ELR (cell line): ENCODE measurements at regions not wholly inside any gene's neighbourhood (a gene's known extent, or its start where the extent isn't known, plus 50 kb on each side); places are given as distances from the start of the nearest gene placed in this dataset.

Source experiments
- DNase-seq: peaks from one replicate; pipeline ENCODE4 v3.0.0-alpha.2; 2015; ENCODE audit warnings: low read depth

DNA sequence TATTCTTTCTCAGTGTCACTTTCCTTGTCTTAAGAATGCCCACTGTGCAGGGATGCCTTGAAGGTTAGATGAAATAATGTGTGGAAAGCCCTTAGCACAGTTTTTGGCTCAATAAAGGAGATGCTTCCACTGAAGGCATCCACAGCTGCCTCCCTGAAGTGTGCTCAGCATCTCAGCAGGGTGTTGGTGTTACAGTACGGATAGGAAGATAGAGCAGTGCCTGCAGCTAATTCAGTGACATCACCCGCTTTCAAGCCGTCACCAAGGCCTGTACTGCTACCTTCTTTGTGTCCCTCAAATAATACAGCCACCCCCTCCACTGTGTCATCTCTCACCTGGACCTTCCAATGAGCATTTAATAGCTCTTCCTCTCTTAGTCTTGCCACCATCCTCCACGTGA is 59.0 kb downstream of the NDUFS5 start:
- no peak for DNase-seq

DNA sequence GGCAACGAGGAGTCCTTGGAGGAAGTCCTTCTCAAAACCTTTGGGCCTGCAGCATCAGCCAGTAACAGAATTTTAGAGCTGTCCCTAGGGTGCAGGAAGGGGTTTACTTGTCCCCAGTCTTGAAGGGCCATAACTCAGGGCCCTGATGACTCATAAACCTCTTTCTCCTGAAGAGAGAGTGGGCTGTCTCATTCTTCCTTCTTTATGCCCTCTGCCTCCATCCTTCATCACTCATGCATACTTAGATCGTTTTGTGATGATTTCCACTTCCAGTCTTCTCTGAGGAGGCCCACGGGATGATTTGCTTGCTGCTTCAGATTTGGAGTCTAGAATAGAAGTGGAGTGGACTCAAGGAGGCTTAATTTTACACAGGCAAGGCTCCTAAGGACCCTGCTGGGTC is 60.2 kb downstream of the NDUFS5 start:
- peak; percentile 41 for DNase-seq

GRCh38 chr1:39086865-39087409 is 60.8 kb downstream of the NDUFS5 start:
- peak; percentile 52 for DNase-seq

GRCh38 chr1:39087435-39087834 is 61.3 kb downstream of the NDUFS5 start:
- DNase-seq = no peak

DNA sequence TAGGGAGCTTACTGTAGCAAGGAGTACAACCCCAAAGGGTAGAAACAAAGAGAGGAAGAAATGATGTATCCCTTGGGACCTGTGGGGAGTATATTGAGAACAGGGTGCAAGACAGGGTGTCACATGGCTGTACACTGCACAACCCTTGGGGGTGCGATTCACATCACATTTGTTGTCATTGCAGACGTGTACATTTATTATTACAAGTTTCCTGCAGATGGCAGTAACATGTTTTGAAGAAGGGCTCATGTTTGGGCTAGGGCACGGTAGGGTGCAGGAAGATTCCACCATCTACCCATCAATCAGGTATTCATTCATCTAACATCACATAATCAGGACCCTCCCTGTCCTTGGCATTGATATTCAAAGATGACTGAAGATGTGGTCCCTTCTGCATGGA is 62.5 kb downstream of the NDUFS5 start:
- DNase-seq = no peak

- peak; percentile 36 for DNase-seq
These were observed 63.9 kb downstream of the NDUFS5 start for GRCh38 chr1:39089931-39090521.

DNA sequence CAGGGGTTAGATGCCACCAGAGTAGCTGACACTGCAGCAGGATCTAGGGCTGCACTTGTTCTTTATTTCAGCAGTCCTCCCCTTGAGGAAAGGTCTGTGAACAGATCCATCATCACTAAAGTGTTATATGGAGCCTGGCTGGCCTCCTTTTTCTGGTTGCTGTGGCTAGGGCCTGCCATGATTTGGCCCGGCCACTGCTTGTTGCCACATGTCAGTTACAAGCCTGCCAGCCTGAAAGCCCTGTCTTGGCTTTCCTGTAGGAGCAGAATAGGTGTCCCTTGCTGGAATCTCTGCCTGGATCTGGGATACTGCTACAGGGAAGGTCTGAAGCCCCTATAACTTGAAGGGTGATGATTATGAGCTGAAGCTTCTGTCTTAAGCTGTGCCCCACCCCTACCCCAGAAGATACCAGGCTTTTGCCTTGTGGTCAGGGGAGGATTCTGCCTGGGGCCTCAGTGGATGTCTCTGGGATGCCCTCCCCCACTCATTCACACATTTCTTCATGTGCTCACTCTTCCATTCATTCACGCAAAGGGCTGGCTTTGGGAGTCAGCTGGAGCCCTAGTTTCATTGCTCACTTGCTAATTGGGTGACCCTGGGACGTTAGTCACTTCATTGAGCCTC is 64.7 kb downstream of the NDUFS5 start:
- DNase-seq = no peak

DNA sequence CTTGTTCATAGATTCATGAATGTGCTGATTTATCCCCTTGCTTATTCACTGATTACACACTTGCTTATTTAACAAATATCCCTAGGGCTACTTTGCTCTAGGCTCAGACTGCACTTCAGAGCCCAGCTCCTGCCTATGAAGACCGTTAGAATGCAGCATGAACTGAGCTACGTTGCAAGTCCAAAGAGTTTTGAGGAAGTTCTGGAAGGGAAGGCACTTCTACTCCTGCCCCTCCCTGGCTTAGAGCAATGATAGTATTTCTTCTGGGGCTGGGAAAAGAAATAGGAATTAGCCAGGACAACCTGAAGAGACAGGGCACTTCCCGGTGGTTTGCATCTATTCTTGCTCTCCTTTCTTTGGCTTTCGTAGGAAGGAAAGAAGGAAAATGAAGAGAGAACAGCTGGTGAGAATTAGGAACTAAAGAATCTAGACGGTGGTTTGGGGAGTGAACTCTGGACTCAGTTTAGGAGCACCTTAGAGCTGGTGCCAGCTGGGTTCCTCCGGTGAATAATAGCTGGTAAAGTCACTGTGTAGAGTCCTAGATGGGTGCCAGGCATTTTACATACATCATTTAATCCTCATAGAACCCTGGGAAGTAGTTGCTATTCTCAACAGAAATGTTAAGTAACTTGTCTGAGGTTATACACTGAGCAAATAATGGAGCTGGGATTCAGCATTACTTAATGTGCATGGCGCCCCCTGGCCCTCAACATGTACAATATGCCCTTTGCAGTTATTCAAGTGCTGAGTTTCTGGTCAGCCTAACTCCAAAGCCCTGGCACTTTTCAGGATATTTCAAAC is 65.9 kb downstream of the NDUFS5 start:
- peak; percentile 84 for DNase-seq

- DNase-seq = no peak
These were observed 68.5 kb downstream of the NDUFS5 start for GRCh38 chr1:39094685-39095084.

- peak; percentile 96 for DNase-seq
These were observed 72.5 kb downstream of the NDUFS5 start for GRCh38 chr1:39098546-39099250.

DNA sequence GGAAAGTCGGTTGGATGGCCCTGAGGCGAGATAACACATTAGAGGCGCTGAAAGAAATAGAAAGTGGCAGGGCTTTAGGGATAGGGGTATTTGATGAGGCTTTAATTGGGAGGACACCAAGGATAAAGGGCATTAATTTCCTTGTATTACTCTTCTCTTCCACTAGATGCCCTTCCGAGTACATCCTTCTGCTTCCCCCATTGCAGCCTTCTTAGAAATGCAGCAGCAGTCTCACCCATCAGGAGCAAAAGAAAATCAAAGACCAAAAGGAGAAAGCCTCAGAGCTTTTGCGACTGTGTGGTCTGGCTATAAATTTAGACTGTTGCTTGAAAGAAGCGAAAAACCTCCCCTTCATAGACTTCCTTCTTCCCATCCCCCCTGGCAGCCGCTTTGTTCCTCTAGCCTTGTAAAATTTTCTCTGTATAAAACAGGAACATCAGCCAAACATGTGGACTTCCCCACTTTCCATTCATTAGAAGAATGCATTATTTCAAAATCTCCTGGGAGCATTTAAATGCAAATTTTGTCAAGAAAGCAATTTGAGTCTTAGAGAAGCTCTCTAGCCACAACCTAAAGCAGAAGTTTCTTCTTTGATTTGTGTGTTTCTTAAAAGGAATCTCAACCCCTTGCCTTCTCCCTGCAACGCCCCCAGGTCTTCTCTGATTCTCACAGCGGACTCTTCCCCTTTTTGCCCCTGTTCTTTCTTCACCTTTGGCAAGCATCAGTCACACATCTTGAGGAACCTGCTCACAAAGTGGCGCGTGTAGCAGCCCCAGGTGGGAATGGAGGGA is 76.6 kb downstream of the NDUFS5 start:
- DNase-seq = peak; percentile 85

GRCh38 chr1:39103328-39104157 is 77.4 kb downstream of the NDUFS5 start:
- DNase-seq = peak; percentile 86

GRCh38 chr1:39104158-39105060 is 78.3 kb downstream of the NDUFS5 start:
- DNase-seq = peak; percentile 66

- DNase-seq = peak; percentile 75
These were observed 79.1 kb downstream of the NDUFS5 start for GRCh38 chr1:39105061-39105840.

GRCh38 chr1:39105841-39106765 is 80.0 kb downstream of the NDUFS5 start:
- peak; percentile 66 for DNase-seq

DNA sequence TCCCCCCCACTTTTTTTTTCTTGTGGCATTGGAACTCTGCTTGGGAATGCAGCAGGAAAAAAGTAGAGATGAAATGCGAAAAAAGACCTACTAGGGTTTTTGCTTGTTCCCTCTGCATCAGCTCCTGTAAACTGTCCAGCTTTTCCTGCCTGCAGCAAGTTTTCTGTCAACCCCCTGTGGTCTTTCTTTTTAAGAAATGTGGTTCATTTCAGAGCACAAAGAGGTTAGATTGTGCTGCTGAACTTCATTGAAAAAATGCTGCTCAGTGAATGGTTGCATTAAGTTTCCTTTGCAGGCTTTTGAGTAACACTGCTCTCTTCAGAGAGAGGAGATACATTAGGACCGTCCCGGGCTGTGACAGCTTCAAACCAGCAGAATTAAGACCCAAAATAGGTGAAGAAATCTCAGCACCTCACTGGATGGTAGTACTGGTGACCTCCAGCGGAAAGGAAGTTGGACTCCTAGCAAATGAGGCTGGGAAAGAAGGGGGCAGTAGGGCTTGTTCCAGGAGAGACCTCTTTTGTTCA is 80.7 kb downstream of the NDUFS5 start:
- DNase-seq = no peak
